ENCODE measurements at regions not wholly inside any gene's neighbourhood (a gene's known extent, or its start where the extent isn't known, plus 50 kb on each side); places are given as distances from the start of the nearest gene placed in this dataset.

DNA sequence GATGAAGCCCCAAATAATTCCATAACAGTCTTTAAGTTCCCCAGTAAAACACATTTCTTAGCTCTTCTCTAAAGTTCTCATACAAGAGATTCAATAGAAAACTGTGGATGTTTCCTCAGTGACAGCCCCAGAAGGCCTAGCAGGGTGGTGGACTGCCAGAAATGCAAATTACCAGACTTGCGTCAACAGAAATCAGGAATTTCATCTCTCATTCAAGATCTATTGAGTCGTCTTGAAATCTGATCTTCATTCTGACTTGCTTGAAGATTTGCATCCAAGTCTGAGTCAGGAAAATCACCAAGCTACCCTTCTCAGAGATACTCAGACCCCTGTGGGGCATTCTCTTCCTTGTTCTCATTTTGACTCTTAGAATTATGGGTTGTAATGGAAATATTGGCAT is 68.9 kb upstream of the NDP start:
- no peak for TF ChIP-seq FOS (IDR thresholded peaks at IDR 0.05; ENCODE audit: borderline replicate concordance, insufficient read depth, low read length)
- TF ChIP-seq, protein P1, sequence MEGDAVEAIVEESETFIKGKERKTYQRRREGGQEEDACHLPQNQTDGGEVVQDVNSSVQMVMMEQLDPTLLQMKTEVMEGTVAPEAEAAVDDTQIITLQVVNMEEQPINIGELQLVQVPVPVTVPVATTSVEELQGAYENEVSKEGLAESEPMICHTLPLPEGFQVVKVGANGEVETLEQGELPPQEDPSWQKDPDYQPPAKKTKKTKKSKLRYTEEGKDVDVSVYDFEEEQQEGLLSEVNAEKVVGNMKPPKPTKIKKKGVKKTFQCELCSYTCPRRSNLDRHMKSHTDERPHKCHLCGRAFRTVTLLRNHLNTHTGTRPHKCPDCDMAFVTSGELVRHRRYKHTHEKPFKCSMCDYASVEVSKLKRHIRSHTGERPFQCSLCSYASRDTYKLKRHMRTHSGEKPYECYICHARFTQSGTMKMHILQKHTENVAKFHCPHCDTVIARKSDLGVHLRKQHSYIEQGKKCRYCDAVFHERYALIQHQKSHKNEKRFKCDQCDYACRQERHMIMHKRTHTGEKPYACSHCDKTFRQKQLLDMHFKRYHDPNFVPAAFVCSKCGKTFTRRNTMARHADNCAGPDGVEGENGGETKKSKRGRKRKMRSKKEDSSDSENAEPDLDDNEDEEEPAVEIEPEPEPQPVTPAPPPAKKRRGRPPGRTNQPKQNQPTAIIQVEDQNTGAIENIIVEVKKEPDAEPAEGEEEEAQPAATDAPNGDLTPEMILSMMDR (IDR thresholded peaks at IDR 0.05; ENCODE audit: extremely low read depth in 1 of 2, insufficient read depth in 1 of 2, low read depth in 1 of 2, low read length in 2 of 2) = no peak
